B cell (primary cell): ENCODE measurements at regions not wholly inside any gene's neighbourhood (a gene's known extent, or its start where the extent isn't known, plus 50 kb on each side); places are given as distances from the start of the nearest gene placed in this dataset.
"Not testable (repeated sequence)": the region's sequence is repeated elsewhere in the genome, so short reads cannot be mapped to it uniquely, and the experiment has no call there.

Experiments
- ATAC-seq: fragments of 200-7000 bp; cut with Tn5 transposase; one replicate; pipeline ENCODE4 v1.10.0; 2021; ENCODE audit warnings: low read depth, mild to moderate bottlenecking, moderate number of reproducible peaks, moderate library complexity
- CTCF ChIA-PET: fragments of 350-600 bp; sonication (Branson Sonifier 250); formaldehyde crosslinking; loops from one replicate; lab custom pipeline; 2021; ENCODE audit warnings: antibody characterized with exemption, inconsistent platforms; lab: Charles Lee
- POLR2A ChIA-PET: fragments of 350-600 bp; sonication (Branson Sonifier 250); formaldehyde crosslinking; loops from one replicate; lab custom pipeline; 2021; ENCODE audit warnings: antibody characterized with exemption; lab: Charles Lee
- DNase-seq: peaks from one replicate; pipeline ENCODE4 v3.0.0; 2013
- H2AFZ ChIP-seq: 2 replicates; pipeline ENCODE4 v1.6.1; 2012; ENCODE audit warnings: mild to moderate bottlenecking, low read depth, low read length; ENCODE audit not compliant: insufficient read depth, poor library complexity, severe bottlenecking
- H3K27ac ChIP-seq, 2 donors: 1 replicate in 1 of 2; 2 replicates in 1 of 2; pipeline ENCODE4 v1.5.1; 2012 to 2013; ENCODE audit warnings: low read length in 2 of 2, mild to moderate bottlenecking in 2 of 2, moderate library complexity in 1 of 2
- H3K27me3 ChIP-seq, 4 experiments: fragments of 200-600 bp in 1 of 4; sonication (generic) in 1 of 4; replicated peaks in 1 of 4; 1 replicate in 2 of 4; 2 replicates in 2 of 4; pipeline versions ENCODE4 v1.6.1 to v1.7.0; 2013 to 2016; ENCODE audit warnings: low read length in 3 of 4, mild to moderate bottlenecking in 2 of 4, mixed read lengths in 1 of 4, moderate library complexity in 1 of 4; ENCODE audit not compliant: insufficient read depth in 4 of 4, control insufficient read depth in 3 of 4; ENCODE audit errors: control extremely low read depth in 1 of 4
- H3K36me3 ChIP-seq, 2 experiments: replicated peaks in 1 of 2; 1 replicate in 1 of 2; 2 replicates in 1 of 2; pipeline versions ENCODE4 v1.6.1 to v1.7.1; 2013; ENCODE audit warnings: low read length in 1 of 2; ENCODE audit not compliant: insufficient read depth in 2 of 2, control insufficient read depth in 1 of 2; ENCODE audit errors: control extremely low read depth in 1 of 2, extremely low read depth in 1 of 2
- H3K4me1 ChIP-seq, 2 donors: fragments of 200-600 bp in 1 of 2; sonication (generic) in 1 of 2; 1 replicate in 1 of 2; 2 replicates in 1 of 2; pipeline versions ENCODE4 v1.5.1 to v1.6.1; 2013 to 2017; ENCODE audit warnings: low read length in 2 of 2; ENCODE audit not compliant: control insufficient read depth in 2 of 2, insufficient read depth in 2 of 2
- H3K4me2 ChIP-seq: replicated peaks from 2 replicates; pipeline ENCODE3; 2012; ENCODE audit warnings: mild to moderate bottlenecking, low read depth, low read length; ENCODE audit not compliant: poor library complexity, severe bottlenecking
- H3K4me3 ChIP-seq, 5 experiments: fragments of 200-600 bp in 1 of 5; sonication (generic) in 1 of 5; 1 replicate in 3 of 5; 2 replicates in 2 of 5; pipeline versions ENCODE4 v1.5.1 to v1.7.0; 2011 to 2016; ENCODE audit warnings: low read length in 4 of 5, mild to moderate bottlenecking in 4 of 5, low read depth in 2 of 5, control low read depth in 1 of 5, moderate library complexity in 1 of 5; ENCODE audit not compliant: insufficient read depth in 1 of 5; ENCODE audit errors: control extremely low read depth in 1 of 5, extremely low read depth in 1 of 5
- H3K79me2 ChIP-seq: fragments of 200-600 bp; sonication (generic); one replicate; pipeline ENCODE4 v1.6.0; 2016; ENCODE audit warnings: low read length; ENCODE audit not compliant: control insufficient read depth, insufficient read depth
- H3K9ac ChIP-seq: fragments of 200-600 bp; sonication (generic); 2 replicates; pipeline ENCODE4 v1.6.1; 2017; ENCODE audit warnings: mild to moderate bottlenecking, low read length, moderate library complexity
- H3K9me3 ChIP-seq, 3 donors: one replicate each; pipeline versions ENCODE4 v1.6.1 to v1.7.1; 2013; ENCODE audit warnings: low read length in 2 of 3; ENCODE audit not compliant: control insufficient read depth in 2 of 3, insufficient read depth in 1 of 3; ENCODE audit errors: control extremely low read depth in 1 of 3
- H4K20me1 ChIP-seq: 2 replicates; pipeline ENCODE4 v1.6.0; 2012; ENCODE audit warnings: mild to moderate bottlenecking, low read length; ENCODE audit not compliant: insufficient read depth, control insufficient read depth, poor library complexity, severe bottlenecking
- H3K27ac Mint-ChIP-seq: one replicate; pipeline ENCODE4 v1.8.0; 2021; ENCODE audit warnings: mixed read lengths
- H3K27me3 Mint-ChIP-seq: one replicate; pipeline ENCODE4 v1.8.0; 2021; ENCODE audit warnings: mixed read lengths
- H3K4me1 Mint-ChIP-seq: one replicate; pipeline ENCODE4 v1.8.0; 2021; ENCODE audit warnings: mixed read lengths
- H3K4me3 Mint-ChIP-seq: one replicate; pipeline ENCODE4 v1.8.0; 2021; ENCODE audit warnings: mixed read lengths
- H3K9me3 Mint-ChIP-seq: one replicate; pipeline ENCODE4 v1.8.0; 2022; ENCODE audit warnings: mixed read lengths; ENCODE audit not compliant: insufficient read depth
- EZH2 ChIP-seq: IDR thresholded peaks from 2 replicates; pipeline ENCODE4 v1.6.1; 2012; ENCODE audit warnings: borderline replicate concordance, low read depth, mild to moderate bottlenecking, moderate library complexity, low read length; ENCODE audit not compliant: insufficient read depth, poor library complexity, severe bottlenecking
- whole genome bisulfite sequencing: methylation state at CpG from one replicate; pipeline ENCODE4 v1.1.5; 2013; ENCODE audit warnings: missing lambda C conversion rate; ENCODE audit not compliant: insufficient coverage; 5-methylcytosine and 5-hydroxymethylcytosine counted together
- intact Hi-C: fragments of 100-400 bp; cut with micrococcal nuclease; formaldehyde crosslinking; loops from one replicate; pipeline ENCODE4 v1.10.0; 2022
- TF ChIP-seq, protein P1 (sequence below): fragments of 200-600 bp; IDR thresholded peaks from one replicate; pipeline ENCODE4 v1.8.0; 2022; ENCODE audit warnings: antibody characterized with exemption, mild to moderate bottlenecking

DNA sequence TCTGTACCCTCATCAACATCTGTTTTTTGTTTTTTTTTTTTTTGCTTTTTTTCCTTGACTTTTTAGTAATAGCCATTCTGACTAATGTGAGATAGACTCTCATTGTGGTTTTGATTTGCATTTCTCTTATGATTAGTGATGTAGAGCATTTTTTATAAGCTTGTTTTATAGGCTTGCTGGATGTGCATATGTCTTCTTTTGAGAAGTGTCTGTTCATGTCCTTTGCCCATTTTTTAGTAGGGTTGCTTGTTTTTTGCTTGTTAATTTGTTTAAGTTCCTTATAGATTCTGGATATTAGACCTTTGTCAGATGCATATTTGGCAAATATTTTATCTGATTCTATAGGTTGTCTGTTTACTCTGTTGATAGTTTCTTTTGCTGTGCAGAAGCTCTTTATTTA is 53.5 kb upstream of the FAR1 start:
- H4K20me1 ChIP-seq, H3K4me2 ChIP-seq, H3K9ac ChIP-seq, ATAC-seq, H3K79me2 ChIP-seq, H2AFZ ChIP-seq, H3K9me3 ChIP-seq, H3K36me3 ChIP-seq, intact Hi-C loops, H3K4me1 Mint-ChIP-seq, H3K4me3 Mint-ChIP-seq, CTCF ChIA-PET, H3K27me3 Mint-ChIP-seq, H3K4me1 ChIP-seq, H3K27ac Mint-ChIP-seq, POLR2A ChIA-PET, H3K27ac ChIP-seq, H3K27me3 ChIP-seq, DNase-seq, H3K4me3 ChIP-seq: not testable (repeated sequence)
- H3K9me3 Mint-ChIP-seq: peaks cover 25% of the 10 kb centered on the region

DNA sequence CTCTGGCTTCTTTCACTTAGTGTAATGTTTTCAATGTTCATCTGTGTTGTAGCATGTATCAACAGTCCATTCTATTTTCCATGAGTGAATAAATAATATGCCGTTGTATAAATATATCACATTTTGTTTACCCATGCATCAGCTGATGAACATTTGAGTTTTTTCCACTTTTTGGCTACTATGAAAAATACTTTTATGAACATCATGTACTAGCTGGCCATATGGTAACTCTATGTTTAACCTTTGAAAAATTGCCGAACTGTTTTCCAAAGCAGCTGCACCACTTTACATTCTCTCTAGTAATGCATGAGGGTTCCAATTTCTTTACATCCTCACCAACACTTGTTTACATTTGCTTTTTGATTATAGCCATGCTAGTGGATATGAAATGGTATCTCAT is 59.8 kb upstream of the FAR1 start:
- Histone ChIP-seq H3K79me2 (no peaks in the 10 kb centered on the region), H3K4me1 (no peaks in the 10 kb centered on the region), H3K27me3 (no peaks in the 10 kb centered on the region), H3K4me3 (no peak overlapping the region), H2AFZ (no peak overlapping the region), H4K20me1 (no peaks in the 10 kb centered on the region), H3K9me3 (no peaks in the 10 kb centered on the region), H3K27ac (no peak overlapping the region), H3K9ac (no peak overlapping the region), H3K4me2 (no peak overlapping the region), H3K36me3 (no peaks in the 10 kb centered on the region)
- Mint-ChIP-seq H3K9me3 (no peaks in the 10 kb centered on the region), H3K4me1 (no peaks in the 10 kb centered on the region), H3K27me3 (peaks cover 3% of the 10 kb centered on the region), H3K4me3 (no peak overlapping the region), H3K27ac (no peak overlapping the region)
- DNase-seq: no peak
- POLR2A ChIA-PET: no interaction called here
- WGBS: no CpG with 5 or more reads among the region's 2 CpGs
- intact Hi-C loops: no loop called here
- CTCF ChIA-PET: no interaction called here
- TF ChIP-seq, protein P1, sequence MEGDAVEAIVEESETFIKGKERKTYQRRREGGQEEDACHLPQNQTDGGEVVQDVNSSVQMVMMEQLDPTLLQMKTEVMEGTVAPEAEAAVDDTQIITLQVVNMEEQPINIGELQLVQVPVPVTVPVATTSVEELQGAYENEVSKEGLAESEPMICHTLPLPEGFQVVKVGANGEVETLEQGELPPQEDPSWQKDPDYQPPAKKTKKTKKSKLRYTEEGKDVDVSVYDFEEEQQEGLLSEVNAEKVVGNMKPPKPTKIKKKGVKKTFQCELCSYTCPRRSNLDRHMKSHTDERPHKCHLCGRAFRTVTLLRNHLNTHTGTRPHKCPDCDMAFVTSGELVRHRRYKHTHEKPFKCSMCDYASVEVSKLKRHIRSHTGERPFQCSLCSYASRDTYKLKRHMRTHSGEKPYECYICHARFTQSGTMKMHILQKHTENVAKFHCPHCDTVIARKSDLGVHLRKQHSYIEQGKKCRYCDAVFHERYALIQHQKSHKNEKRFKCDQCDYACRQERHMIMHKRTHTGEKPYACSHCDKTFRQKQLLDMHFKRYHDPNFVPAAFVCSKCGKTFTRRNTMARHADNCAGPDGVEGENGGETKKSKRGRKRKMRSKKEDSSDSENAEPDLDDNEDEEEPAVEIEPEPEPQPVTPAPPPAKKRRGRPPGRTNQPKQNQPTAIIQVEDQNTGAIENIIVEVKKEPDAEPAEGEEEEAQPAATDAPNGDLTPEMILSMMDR: no peak
- no peak for TF ChIP-seq EZH2
- no peak for ATAC-seq
